Astrocyte (in vitro differentiated cells and primary cell): ENCODE measurements at regions not wholly inside any gene's neighbourhood (a gene's known extent, or its start where the extent isn't known, plus 50 kb on each side); places are given as distances from the start of the nearest gene placed in this dataset.

Experiments used
- EZH2 ChIP-seq: IDR thresholded peaks from 2 replicates; pipeline ENCODE4 v1.6.1; 2012; ENCODE audit warnings: mild to moderate bottlenecking, low read length, inconsistent platforms; ENCODE audit not compliant: insufficient read depth
- TF ChIP-seq, protein P1 (sequence below): IDR thresholded peaks from 2 replicates; pipeline ENCODE4 v1.5.1; 2011; ENCODE audit warnings: low read depth, mild to moderate bottlenecking, inconsistent platforms, low read length, moderate library complexity; ENCODE audit not compliant: insufficient read depth

DNA sequence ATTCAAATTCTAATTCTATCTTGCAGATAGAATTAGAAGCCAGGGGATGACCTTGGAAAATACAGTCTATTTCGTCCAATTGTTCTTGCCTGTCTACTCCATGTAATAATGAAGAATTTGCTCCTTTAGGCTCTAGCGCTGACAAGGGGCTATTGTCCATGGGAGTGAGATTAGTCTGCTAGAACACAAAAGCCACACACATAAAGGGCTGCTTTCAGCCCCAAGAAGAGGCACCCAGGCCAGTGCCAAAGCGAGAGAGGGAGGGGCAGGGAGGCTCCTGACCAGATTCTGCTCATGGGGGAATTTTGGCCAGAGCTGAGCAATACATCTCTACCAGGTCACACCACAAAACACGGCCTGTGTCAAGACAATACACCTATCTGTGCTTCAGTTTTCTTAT is 1306.9 kb downstream of the UQCRFS1 start:
- TF ChIP-seq, protein P1, sequence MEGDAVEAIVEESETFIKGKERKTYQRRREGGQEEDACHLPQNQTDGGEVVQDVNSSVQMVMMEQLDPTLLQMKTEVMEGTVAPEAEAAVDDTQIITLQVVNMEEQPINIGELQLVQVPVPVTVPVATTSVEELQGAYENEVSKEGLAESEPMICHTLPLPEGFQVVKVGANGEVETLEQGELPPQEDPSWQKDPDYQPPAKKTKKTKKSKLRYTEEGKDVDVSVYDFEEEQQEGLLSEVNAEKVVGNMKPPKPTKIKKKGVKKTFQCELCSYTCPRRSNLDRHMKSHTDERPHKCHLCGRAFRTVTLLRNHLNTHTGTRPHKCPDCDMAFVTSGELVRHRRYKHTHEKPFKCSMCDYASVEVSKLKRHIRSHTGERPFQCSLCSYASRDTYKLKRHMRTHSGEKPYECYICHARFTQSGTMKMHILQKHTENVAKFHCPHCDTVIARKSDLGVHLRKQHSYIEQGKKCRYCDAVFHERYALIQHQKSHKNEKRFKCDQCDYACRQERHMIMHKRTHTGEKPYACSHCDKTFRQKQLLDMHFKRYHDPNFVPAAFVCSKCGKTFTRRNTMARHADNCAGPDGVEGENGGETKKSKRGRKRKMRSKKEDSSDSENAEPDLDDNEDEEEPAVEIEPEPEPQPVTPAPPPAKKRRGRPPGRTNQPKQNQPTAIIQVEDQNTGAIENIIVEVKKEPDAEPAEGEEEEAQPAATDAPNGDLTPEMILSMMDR = no peak
- no peak for TF ChIP-seq EZH2
